Mammary epithelial cell (primary cell): ENCODE measurements at regions not wholly inside any gene's neighbourhood (a gene's known extent, or its start where the extent isn't known, plus 50 kb on each side); places are given as distances from the start of the nearest gene placed in this dataset.

ENCODE experiments used
- CTCF ChIP-seq, 2 donors: IDR thresholded peaks in 1 of 2; conservative IDR thresholded peaks in 1 of 2; 2 replicates each; pipeline ENCODE4 v1.5.1; 2011 to 2012; ENCODE audit warnings: inconsistent platforms in 2 of 2, low read length in 2 of 2, mild to moderate bottlenecking in 2 of 2, control low read depth in 1 of 2, low read depth in 1 of 2; ENCODE audit not compliant: insufficient read depth in 1 of 2; ENCODE audit errors: extremely low read depth in 1 of 2
- EZH2 ChIP-seq: IDR thresholded peaks from 2 replicates; pipeline ENCODE4 v1.6.1; 2012; ENCODE audit warnings: low read length, inconsistent platforms, borderline replicate concordance

GRCh38 chr3:156761007-156761406 lies 65.1 kb upstream of the LEKR1 start:
- TF ChIP-seq CTCF (conservative IDR thresholded peaks at IDR 0.05 in 1 of 2, IDR thresholded peaks at IDR 0.05 in 1 of 2; ENCODE audit: extremely low read depth in 1 of 2, insufficient read depth in 1 of 2, low read depth in 1 of 2, low read length in 2 of 2) (no peak), EZH2 (no peak)
